K562 (cell line): ENCODE measurements at regions not wholly inside any gene's neighbourhood (a gene's known extent, or its start where the extent isn't known, plus 50 kb on each side); places are given as distances from the start of the nearest gene placed in this dataset.

Source experiments
- ATAC-seq: fragments of 200-7000 bp; cut with Tn5 transposase; 3 replicates; pipeline ENCODE4 v1.9.1; 2020; ENCODE audit warnings: moderate library complexity
- BruUV-seq: library from RNA; stranded (reverse); fragments of 400-500 nt; replicated peaks from 2 replicates; lab custom pipeline; 2021; lab: Mats Ljungman, UMichigan
- CTCF ChIA-PET: fragments of 300-600 bp; formaldehyde crosslinking; extraction: SDS; loops from one replicate; lab custom pipeline; 2021; ENCODE audit warnings: low intra/inter-chr PET ratio; lab: Yijun Ruan, JAX
- POLR2A ChIA-PET: fragments of 300-600, 350-650 bp; sonication (Branson Sonifier 250); formaldehyde crosslinking; extraction: SDS; loops from one replicate; lab custom pipeline; 2021; ENCODE audit warnings: antibody characterized with exemption, inconsistent platforms; lab: Yijun Ruan, JAX
- DNase-seq, 4 experiments: peaks; one replicate each; pipeline versions ENCODE4 v3.0.0 to v3.0.0-alpha.2; 2011 to 2018; ENCODE audit warnings: low spot score in 3 of 4, mixed read lengths in 3 of 4; ENCODE audit errors: extremely low read depth in 1 of 4
- FAIRE-seq: peaks from 2 replicates; lab custom pipeline; 2011; peaks lifted over from hg19 to GRCh38; lab: Jason Lieb, UNC
- H2AFZ ChIP-seq: 2 replicates; pipeline ENCODE4 v1.6.0; 2011; ENCODE audit warnings: low read depth, low read length, control low read depth, inconsistent platforms
- H3K27ac ChIP-seq: fragments of 200-600 bp; 3 replicates; pipeline ENCODE4 v1.8.0; 2011; ENCODE audit warnings: low read depth, mild to moderate bottlenecking, control low read depth, inconsistent platforms, low read length, moderate library complexity, mixed read lengths; ENCODE audit errors: extremely low read depth
- H3K27me3 ChIP-seq, 2 experiments: fragments of 300-600 bp in 1 of 2; 2 replicates in 1 of 2; 3 replicates in 1 of 2; pipeline versions ENCODE4 v1.6.0 to v1.8.0; 2011; ENCODE audit warnings: inconsistent platforms in 2 of 2, low read length in 2 of 2, mild to moderate bottlenecking in 1 of 2, mixed read lengths in 1 of 2, moderate library complexity in 1 of 2; ENCODE audit not compliant: control insufficient read depth in 2 of 2, insufficient read depth in 2 of 2
- H3K36me3 ChIP-seq: fragments of 300-600 bp; 3 replicates; pipeline ENCODE4 v1.8.0; 2011; ENCODE audit warnings: mild to moderate bottlenecking, low read length, inconsistent platforms; ENCODE audit not compliant: control insufficient read depth, insufficient read depth
- H3K4me1 ChIP-seq, 2 experiments: fragments of 200-600 bp in 1 of 2; replicated peaks in 1 of 2; 2 replicates in 1 of 2; 3 replicates in 1 of 2; pipeline versions ENCODE4 v1.5.1 to v1.8.0; 2011; ENCODE audit warnings: inconsistent platforms in 2 of 2, low read length in 2 of 2, mild to moderate bottlenecking in 1 of 2, mixed read lengths in 1 of 2, moderate library complexity in 1 of 2; ENCODE audit not compliant: control insufficient read depth in 2 of 2, insufficient read depth in 2 of 2
- H3K4me2 ChIP-seq: 2 replicates; pipeline ENCODE4 v1.6.1; 2011; ENCODE audit warnings: low read length, control low read depth, inconsistent platforms, mixed read lengths; ENCODE audit not compliant: insufficient read depth
- H3K4me3 ChIP-seq: fragments of 200-600 bp; sonication (generic), shearing (Covaris generic); 2 replicates; pipeline ENCODE4 v1.5.1; 2016; ENCODE audit warnings: control low read depth, inconsistent platforms
- H3K79me2 ChIP-seq: fragments of 200-600 bp; 3 replicates; pipeline ENCODE4 v1.8.0; 2011; ENCODE audit warnings: low read length, inconsistent platforms; ENCODE audit not compliant: control insufficient read depth, insufficient read depth
- H3K9ac ChIP-seq, 2 experiments: 2 replicates each; pipeline versions ENCODE4 v1.6.0 to v1.6.1; 2011; ENCODE audit warnings: low read depth in 2 of 2, low read length in 2 of 2, control low read depth in 1 of 2, inconsistent platforms in 1 of 2, mild to moderate bottlenecking in 1 of 2, mixed read lengths in 1 of 2; ENCODE audit not compliant: insufficient read depth in 1 of 2
- H3K9me1 ChIP-seq: one replicate; pipeline ENCODE4 v1.6.0; 2011; ENCODE audit warnings: inconsistent platforms, mild to moderate bottlenecking, low read length, moderate library complexity; ENCODE audit not compliant: control insufficient read depth, insufficient read depth
- H3K9me3 ChIP-seq: replicated peaks from 2 replicates; pipeline ENCODE4 v1.5.1; 2011; ENCODE audit warnings: low read depth, low read length, inconsistent platforms; ENCODE audit not compliant: control insufficient read depth, insufficient read depth
- H4K20me1 ChIP-seq: replicated peaks from 2 replicates; pipeline ENCODE4 v1.6.1; 2011; ENCODE audit warnings: low read length, inconsistent platforms, mixed read lengths; ENCODE audit not compliant: control insufficient read depth, insufficient read depth
- RFX5 ChIP-seq: IDR thresholded peaks from 2 replicates; pipeline ENCODE4 v1.6.1; 2011; ENCODE audit warnings: low read depth, mild to moderate bottlenecking, improper control_type of control experiment, low read length
- RUNX1 ChIP-seq: sonication (generic); IDR thresholded peaks from 2 replicates; pipeline ENCODE4 v1.6.1; 2016; ENCODE audit warnings: antibody characterized with exemption, low read depth
- SMAD3 ChIP-seq: fragments of 450-650 bp; formaldehyde crosslinking; conservative IDR thresholded peaks from 2 replicates; pipeline ENCODE4 v1.4.0; 2020; ENCODE audit warnings: mild to moderate bottlenecking
- ZNF121 ChIP-seq: sonication (generic); formaldehyde crosslinking; conservative IDR thresholded peaks from 2 replicates; pipeline ENCODE4 v1.8.0; 2022; ENCODE audit warnings: missing genetic modification reagents
- ZNF175 ChIP-seq: fragments of 200-800 bp; sonication (Bioruptor generic); IDR thresholded peaks from 2 replicates; pipeline ENCODE4 v1.6.1; 2016; ENCODE audit warnings: low read depth, mild to moderate bottlenecking, missing genetic modification characterization, missing compliant biosample characterization
- ZNF785 ChIP-seq: fragments of 250-450 bp; sonication (Bioruptor Pico); IDR thresholded peaks from 2 replicates; pipeline ENCODE4 v1.4.0; 2020; ENCODE audit warnings: mild to moderate bottlenecking
- WGBS: fragments of 100-300 bp; shearing (Covaris generic); methylation state at CpG from one replicate; pipeline ENCODE4 v1.1.6; 2016; ENCODE audit warnings: low coverage, mixed read lengths; ENCODE audit not compliant: insufficient coverage; ENCODE audit errors: missing lambda C conversion rate; 5-methylcytosine and 5-hydroxymethylcytosine counted together
- in situ Hi-C: fragments of 300-500 bp; cut with MboI; formaldehyde crosslinking; loops from 4 replicates; pipeline ENCODE4 v1.15.0; 2018; ENCODE audit warnings: inconsistent platforms, mixed read lengths
- intact Hi-C: fragments of 100-400 bp; cut with micrococcal nuclease; formaldehyde crosslinking; loops from 2 replicates; pipeline ENCODE4 v1.14.2; 2022
- TF ChIP-seq, protein P1 (sequence below), 2 experiments: fragments of 200-800 bp in 1 of 2; sonication (Bioruptor generic) in 1 of 2; sonication (generic) in 1 of 2; formaldehyde crosslinking in 1 of 2; IDR thresholded peaks in 1 of 2; conservative IDR thresholded peaks in 1 of 2; 2 replicates each; pipeline versions ENCODE4 v1.5.0 to v1.6.1; 2016 to 2020; ENCODE audit warnings: missing compliant biosample characterization in 1 of 2, missing genetic modification characterization in 1 of 2, missing genetic modification reagents in 1 of 2
- TF ChIP-seq, protein P2 (sequence below): sonication (generic); formaldehyde crosslinking; IDR thresholded peaks from 2 replicates; pipeline ENCODE4 v1.8.0; 2023; ENCODE audit warnings: mild to moderate bottlenecking, missing genetic modification reagents
- TF ChIP-seq, protein P3 (sequence below): fragments of 250-450 bp; sonication (Bioruptor Pico); IDR thresholded peaks from 2 replicates; pipeline ENCODE4 v1.5.0; 2020; ENCODE audit warnings: mild to moderate bottlenecking, borderline replicate concordance

DNA sequence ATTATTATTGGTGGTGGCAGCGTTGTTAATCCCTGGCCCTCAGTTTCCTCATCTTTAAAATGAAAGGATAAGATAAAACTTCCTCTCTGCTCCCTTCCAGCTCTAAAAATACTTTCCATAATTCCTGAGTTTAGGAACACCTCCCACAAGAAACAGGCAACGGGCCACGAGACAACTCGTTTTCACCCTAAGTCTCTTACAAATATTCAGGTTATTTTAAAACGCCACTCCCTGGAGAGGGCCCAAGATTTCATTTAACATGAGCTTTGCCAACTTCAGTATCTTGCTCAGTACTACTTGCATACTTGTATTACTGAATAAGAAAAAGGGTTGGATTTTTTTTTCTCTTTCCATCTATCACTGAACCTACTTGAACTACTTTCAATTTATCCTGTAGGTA is 611.1 kb upstream of the FANCL start:
- Histone ChIP-seq H3K9me3 (no peaks in the 10 kb centered on the region), H4K20me1 (no peaks in the 10 kb centered on the region), H3K79me2 (no peaks in the 10 kb centered on the region), H3K36me3 (no peaks in the 10 kb centered on the region), H3K4me1 (no peaks in the 10 kb centered on the region), H3K4me3 (no peak overlapping the region), H2AFZ (no peak overlapping the region), H3K9me1 (no peaks in the 10 kb centered on the region), H3K27ac (no peak overlapping the region), H3K4me2 (no peak overlapping the region), H3K27me3 (no peaks in the 10 kb centered on the region), H3K9ac (no peak overlapping the region)
- FAIRE-seq (no peak), ATAC-seq (no peak), DNase-seq (no peak)
- in situ Hi-C loops, result no loop called here
- WGBS, result 18% methylated on average over 5 of the region's 5 CpGs
- TF ChIP-seq ZNF785, result no peak
- no peak for TF ChIP-seq SMAD3
- no TSS peak for BruUV-seq
- CTCF ChIA-PET, result no interaction called here
- POLR2A ChIA-PET, result interaction anchor here (0.7 to 1.6 kb wide), 2 partner anchors 10 to 394 kb away, joined by 3 read pairs; no protein-coding TSS in a partner anchor
- intact Hi-C loops, result no loop called here

DNA sequence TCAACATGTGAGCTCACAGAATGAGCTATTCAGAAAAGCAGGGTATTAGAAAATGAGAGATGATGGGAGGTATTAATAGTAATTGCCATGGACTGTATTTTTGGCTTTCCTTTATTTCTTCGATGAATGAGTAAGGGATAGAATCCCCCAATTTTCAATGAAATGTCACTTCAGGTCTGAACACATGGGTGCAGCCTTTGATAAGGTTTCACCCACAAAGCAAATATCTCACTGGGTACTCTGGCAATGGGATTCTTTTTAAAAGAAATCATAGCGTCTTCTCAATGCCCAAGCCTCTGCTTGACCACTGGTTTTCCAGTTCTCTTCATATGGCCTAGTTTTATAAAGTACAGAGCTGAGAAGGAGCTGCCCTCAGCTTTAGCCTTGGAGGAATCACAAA is 610.5 kb upstream of the FANCL start:
- H3K9ac ChIP-seq, result no peak overlapping the region
- in situ Hi-C loops (no loop called here), intact Hi-C loops (no loop called here)
- H3K9me3 ChIP-seq, result no peaks in the 10 kb centered on the region
- WGBS, result 9% methylated on average over 2 of the region's 2 CpGs
- no TSS peak for BruUV-seq
- H3K4me2 ChIP-seq, result no peak overlapping the region
- H4K20me1 ChIP-seq, result no peaks in the 10 kb centered on the region
- H3K36me3 ChIP-seq, result no peaks in the 10 kb centered on the region
- no peak overlapping the region for H3K27ac ChIP-seq
- no peak overlapping the region for H3K4me3 ChIP-seq
- TF ChIP-seq, protein P1, sequence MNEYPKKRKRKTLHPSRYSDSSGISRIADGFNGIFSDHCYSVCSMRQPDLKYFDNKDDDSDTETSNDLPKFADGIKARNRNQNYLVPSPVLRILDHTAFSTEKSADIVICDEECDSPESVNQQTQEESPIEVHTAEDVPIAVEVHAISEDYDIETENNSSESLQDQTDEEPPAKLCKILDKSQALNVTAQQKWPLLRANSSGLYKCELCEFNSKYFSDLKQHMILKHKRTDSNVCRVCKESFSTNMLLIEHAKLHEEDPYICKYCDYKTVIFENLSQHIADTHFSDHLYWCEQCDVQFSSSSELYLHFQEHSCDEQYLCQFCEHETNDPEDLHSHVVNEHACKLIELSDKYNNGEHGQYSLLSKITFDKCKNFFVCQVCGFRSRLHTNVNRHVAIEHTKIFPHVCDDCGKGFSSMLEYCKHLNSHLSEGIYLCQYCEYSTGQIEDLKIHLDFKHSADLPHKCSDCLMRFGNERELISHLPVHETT (CRISPR knock-in tag; conservative IDR thresholded peaks at IDR 0.05 in 1 of 2, IDR thresholded peaks at IDR 0.05 in 1 of 2), result no peak
- no peak for TF ChIP-seq ZNF175 (CRISPR knock-in tag)
- TF ChIP-seq RFX5, result no peak
- no peak for TF ChIP-seq RUNX1
- no peak for TF ChIP-seq ZNF121 (CRISPR knock-in tag)
- TF ChIP-seq, protein P2, sequence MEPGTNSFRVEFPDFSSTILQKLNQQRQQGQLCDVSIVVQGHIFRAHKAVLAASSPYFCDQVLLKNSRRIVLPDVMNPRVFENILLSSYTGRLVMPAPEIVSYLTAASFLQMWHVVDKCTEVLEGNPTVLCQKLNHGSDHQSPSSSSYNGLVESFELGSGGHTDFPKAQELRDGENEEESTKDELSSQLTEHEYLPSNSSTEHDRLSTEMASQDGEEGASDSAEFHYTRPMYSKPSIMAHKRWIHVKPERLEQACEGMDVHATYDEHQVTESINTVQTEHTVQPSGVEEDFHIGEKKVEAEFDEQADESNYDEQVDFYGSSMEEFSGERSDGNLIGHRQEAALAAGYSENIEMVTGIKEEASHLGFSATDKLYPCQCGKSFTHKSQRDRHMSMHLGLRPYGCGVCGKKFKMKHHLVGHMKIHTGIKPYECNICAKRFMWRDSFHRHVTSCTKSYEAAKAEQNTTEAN, result no peak
- TF ChIP-seq, protein P3, sequence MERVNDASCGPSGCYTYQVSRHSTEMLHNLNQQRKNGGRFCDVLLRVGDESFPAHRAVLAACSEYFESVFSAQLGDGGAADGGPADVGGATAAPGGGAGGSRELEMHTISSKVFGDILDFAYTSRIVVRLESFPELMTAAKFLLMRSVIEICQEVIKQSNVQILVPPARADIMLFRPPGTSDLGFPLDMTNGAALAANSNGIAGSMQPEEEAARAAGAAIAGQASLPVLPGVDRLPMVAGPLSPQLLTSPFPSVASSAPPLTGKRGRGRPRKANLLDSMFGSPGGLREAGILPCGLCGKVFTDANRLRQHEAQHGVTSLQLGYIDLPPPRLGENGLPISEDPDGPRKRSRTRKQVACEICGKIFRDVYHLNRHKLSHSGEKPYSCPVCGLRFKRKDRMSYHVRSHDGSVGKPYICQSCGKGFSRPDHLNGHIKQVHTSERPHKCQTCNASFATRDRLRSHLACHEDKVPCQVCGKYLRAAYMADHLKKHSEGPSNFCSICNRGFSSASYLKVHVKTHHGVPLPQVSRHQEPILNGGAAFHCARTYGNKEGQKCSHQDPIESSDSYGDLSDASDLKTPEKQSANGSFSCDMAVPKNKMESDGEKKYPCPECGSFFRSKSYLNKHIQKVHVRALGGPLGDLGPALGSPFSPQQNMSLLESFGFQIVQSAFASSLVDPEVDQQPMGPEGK, result no peak
- DNase-seq, result no peak
- no peak for FAIRE-seq
- ChIA-PET POLR2A (interaction anchor here (0.7 to 1.6 kb wide), 2 partner anchors 9 to 393 kb away, joined by 3 read pairs; no protein-coding TSS in a partner anchor), CTCF (no interaction called here)
- no peaks in the 10 kb centered on the region for H3K9me1 ChIP-seq
- H3K4me1 ChIP-seq, result no peaks in the 10 kb centered on the region
- H3K79me2 ChIP-seq, result no peaks in the 10 kb centered on the region
- ATAC-seq, result no peak
- no peaks in the 10 kb centered on the region for H3K27me3 ChIP-seq
- H2AFZ ChIP-seq, result no peak overlapping the region
